IPS-15b (cell line): ENCODE measurements at regions not wholly inside any gene's neighbourhood (a gene's known extent, or its start where the extent isn't known, plus 50 kb on each side); places are given as distances from the start of the nearest gene placed in this dataset.

Experiments used
- H3K27me3 ChIP-seq: one replicate; pipeline ENCODE4 v1.6.1; 2013; ENCODE audit warnings: low read length; ENCODE audit not compliant: control insufficient read depth, insufficient read depth
- H3K36me3 ChIP-seq: one replicate; pipeline ENCODE4 v1.6.1; 2013; ENCODE audit warnings: low read length; ENCODE audit not compliant: control insufficient read depth, insufficient read depth
- H3K4me1 ChIP-seq: one replicate; pipeline ENCODE4 v1.6.1; 2013; ENCODE audit warnings: mild to moderate bottlenecking, low read length; ENCODE audit not compliant: control insufficient read depth, insufficient read depth
- H3K4me3 ChIP-seq: one replicate; pipeline ENCODE4 v1.5.1; 2013; ENCODE audit warnings: low read depth, low read length
- H3K9ac ChIP-seq: one replicate; pipeline ENCODE4 v1.6.1; 2013; ENCODE audit warnings: low read depth, mild to moderate bottlenecking, low read length
- H3K9me3 ChIP-seq: one replicate; pipeline ENCODE4 v1.6.1; 2013; ENCODE audit warnings: mild to moderate bottlenecking, low read length; ENCODE audit not compliant: control insufficient read depth, insufficient read depth

- Histone ChIP-seq H3K4me1 (no peaks in the 10 kb centered on the region), H3K9me3 (no peaks in the 10 kb centered on the region), H3K27me3 (no peaks in the 10 kb centered on the region), H3K9ac (no peak overlapping the region), H3K36me3 (no peaks in the 10 kb centered on the region), H3K4me3 (no peak overlapping the region)
Observed at GRCh38 chr2:136204971-136205370, 87.0 kb upstream of the CXCR4 start.

DNA sequence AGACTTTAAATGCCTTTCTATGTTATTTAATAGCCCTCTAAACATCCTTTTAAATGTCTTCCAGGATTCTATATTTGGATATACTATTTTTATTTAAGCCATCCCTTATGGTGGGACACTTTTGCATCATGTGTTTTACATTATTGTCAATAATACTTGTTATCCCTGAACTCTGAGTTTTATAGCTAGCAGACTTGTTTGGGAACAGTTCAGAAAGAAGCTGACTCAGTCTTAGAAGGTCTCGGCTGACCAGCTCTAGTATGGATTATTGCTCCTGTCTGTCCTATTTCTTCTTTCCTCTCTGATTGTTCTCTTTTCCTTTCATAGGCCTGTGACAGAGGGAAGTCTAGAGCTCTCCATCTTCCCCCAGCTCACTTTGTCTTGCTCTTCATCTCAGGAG, 77.3 kb upstream of the CXCR4 start:
- H3K27me3 ChIP-seq: no peaks in the 10 kb centered on the region
- no peak overlapping the region for H3K4me3 ChIP-seq
- H3K36me3 ChIP-seq: no peaks in the 10 kb centered on the region
- H3K9me3 ChIP-seq: no peaks in the 10 kb centered on the region
- no peak overlapping the region for H3K9ac ChIP-seq
- H3K4me1 ChIP-seq: no peaks in the 10 kb centered on the region

GRCh38 chr2:136191041-136191440, 73.1 kb upstream of the CXCR4 start:
- no peaks in the 10 kb centered on the region for H3K9me3 ChIP-seq
- no peaks in the 10 kb centered on the region for H3K27me3 ChIP-seq
- no peaks in the 10 kb centered on the region for H3K36me3 ChIP-seq
- H3K9ac ChIP-seq: no peak overlapping the region
- peaks cover 3% of the 10 kb centered on the region for H3K4me1 ChIP-seq
- no peak overlapping the region for H3K4me3 ChIP-seq

DNA sequence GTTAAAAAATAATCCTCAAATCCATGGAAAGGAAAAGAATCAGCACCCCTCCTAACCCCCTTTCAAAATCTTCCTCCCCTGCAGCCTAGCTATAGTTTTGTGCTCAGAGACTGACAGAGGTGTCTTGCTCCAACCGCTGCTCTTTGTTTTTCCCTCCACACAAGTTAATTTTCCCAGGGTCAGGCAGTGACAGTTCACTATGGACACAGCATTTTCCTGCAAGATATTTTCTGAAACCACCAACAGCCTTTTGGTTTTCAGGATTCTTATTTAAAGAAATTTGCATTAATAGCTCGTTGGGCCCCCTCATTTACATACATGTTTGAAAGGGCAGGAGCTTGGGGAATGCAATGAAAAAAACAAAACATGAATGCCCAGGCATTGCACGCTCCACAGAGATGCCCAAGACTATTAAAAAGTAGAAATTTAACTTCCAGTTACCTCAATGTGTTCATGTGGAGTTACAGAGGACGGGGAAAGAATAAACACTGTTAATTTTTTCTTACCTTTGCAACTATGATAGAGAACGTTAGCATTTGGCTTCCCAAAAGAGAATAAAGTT, 71.4 kb upstream of the CXCR4 start:
- Histone ChIP-seq H3K9me3 (no peaks in the 10 kb centered on the region), H3K27me3 (no peaks in the 10 kb centered on the region), H3K9ac (no peak overlapping the region), H3K4me3 (no peak overlapping the region), H3K36me3 (no peaks in the 10 kb centered on the region), H3K4me1 (peaks cover 3% of the 10 kb centered on the region)

DNA sequence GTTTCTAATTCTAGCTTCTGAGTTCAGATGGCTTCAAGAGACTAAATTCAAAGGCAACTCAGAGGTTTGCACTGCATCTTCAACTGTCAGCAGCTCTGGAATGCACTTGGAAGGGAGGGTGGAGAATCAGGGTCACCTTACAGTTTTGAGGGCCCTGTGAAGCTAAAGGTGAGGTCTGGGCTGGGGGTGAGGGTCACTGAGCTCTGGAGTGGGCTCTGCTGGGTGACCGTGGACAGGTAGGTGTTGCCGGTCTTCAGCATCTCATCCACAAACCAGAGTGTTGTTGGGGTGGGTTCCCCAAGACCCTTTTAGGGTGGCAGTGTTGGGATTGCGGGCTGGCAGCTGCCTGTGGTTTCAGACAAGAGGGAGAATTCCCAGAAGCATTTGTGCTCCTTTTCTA, 70.1 kb upstream of the CXCR4 start:
- Histone ChIP-seq H3K27me3 (no peaks in the 10 kb centered on the region), H3K4me3 (no peak overlapping the region), H3K9ac (no peak overlapping the region), H3K36me3 (no peaks in the 10 kb centered on the region), H3K4me1 (peaks cover 3% of the 10 kb centered on the region), H3K9me3 (no peaks in the 10 kb centered on the region)

GRCh38 chr2:136185981-136186776, 68.2 kb upstream of the CXCR4 start:
- Histone ChIP-seq H3K4me3 (no peak overlapping the region), H3K27me3 (no peaks in the 10 kb centered on the region), H3K36me3 (no peaks in the 10 kb centered on the region), H3K4me1 (peaks cover 3% of the 10 kb centered on the region), H3K9me3 (no peaks in the 10 kb centered on the region), H3K9ac (no peak overlapping the region)

GRCh38 chr2:136183097-136183496, 65.1 kb upstream of the CXCR4 start:
- Histone ChIP-seq H3K36me3 (no peaks in the 10 kb centered on the region), H3K4me1 (no peaks in the 10 kb centered on the region), H3K4me3 (no peak overlapping the region), H3K9me3 (no peaks in the 10 kb centered on the region), H3K9ac (no peak overlapping the region), H3K27me3 (no peaks in the 10 kb centered on the region)

DNA sequence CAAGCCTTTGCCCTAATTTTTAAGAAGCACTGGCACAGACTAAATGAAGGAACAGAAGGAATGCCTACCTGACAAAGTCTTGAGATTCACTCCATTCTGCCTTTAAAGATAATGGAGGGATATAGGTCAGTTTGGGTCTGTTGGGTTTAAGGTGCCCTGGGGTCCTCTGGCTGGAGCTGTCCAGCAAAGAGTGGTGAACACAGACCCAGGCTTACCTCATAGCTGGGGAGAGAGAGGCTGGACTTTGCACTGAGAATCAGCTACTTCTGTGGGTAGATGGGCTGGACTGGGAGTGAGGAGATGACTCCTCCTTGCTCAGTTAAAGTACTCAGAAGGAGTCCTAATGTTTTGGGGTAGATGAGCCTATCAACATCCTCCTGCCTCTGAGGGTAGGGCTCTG, 64.4 kb upstream of the CXCR4 start:
- H3K27me3 ChIP-seq: no peaks in the 10 kb centered on the region
- H3K4me3 ChIP-seq: no peak overlapping the region
- no peaks in the 10 kb centered on the region for H3K36me3 ChIP-seq
- no peaks in the 10 kb centered on the region for H3K9me3 ChIP-seq
- H3K9ac ChIP-seq: no peak overlapping the region
- no peaks in the 10 kb centered on the region for H3K4me1 ChIP-seq

DNA sequence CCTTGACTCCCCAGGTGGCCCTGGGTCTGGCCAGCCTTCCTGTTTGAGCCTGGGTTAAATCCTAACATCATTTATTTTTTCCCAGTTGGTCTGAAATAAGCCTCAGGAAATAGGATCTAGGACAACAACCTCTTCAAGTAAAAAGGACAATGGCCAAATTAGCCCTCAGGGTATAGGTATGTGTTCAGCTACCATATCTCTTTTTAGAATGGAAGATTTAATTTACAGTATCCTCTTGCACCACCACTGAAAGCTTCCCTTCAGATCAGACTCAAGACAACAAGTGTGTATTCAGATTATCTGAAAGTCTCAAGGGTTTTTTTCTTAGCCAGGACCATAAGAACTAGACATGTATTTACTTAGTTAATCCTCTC, 61.6 kb upstream of the CXCR4 start:
- Histone ChIP-seq H3K36me3 (no peaks in the 10 kb centered on the region), H3K9me3 (no peaks in the 10 kb centered on the region), H3K9ac (no peak overlapping the region), H3K27me3 (no peaks in the 10 kb centered on the region), H3K4me1 (no peaks in the 10 kb centered on the region), H3K4me3 (no peak overlapping the region)

GRCh38 chr2:136178941-136179601, 61.1 kb upstream of the CXCR4 start:
- H3K27me3 ChIP-seq: no peaks in the 10 kb centered on the region
- no peaks in the 10 kb centered on the region for H3K4me1 ChIP-seq
- no peaks in the 10 kb centered on the region for H3K36me3 ChIP-seq
- no peak overlapping the region for H3K9ac ChIP-seq
- H3K9me3 ChIP-seq: no peaks in the 10 kb centered on the region
- no peak overlapping the region for H3K4me3 ChIP-seq

DNA sequence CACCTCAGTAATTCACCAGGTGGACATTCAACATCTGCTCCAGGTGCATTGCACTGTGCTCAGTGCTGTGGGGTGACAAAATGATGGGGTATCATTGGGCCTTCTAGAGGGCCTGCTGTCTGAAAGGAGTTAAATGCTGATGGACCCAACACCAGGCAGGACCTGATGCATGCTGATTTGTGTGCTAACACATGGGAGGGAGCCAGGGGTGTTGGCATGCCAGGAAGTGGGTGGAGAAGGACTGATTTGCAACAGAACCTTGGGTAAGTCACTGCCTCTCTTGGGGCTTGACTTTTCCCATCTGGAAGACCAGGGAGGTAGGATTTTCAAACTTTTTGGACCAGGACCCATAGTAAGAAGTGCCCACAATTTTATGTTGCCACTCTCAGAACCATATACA, 57.9 kb upstream of the CXCR4 start:
- Histone ChIP-seq H3K36me3 (no peaks in the 10 kb centered on the region), H3K4me3 (no peak overlapping the region), H3K9ac (no peak overlapping the region), H3K9me3 (no peaks in the 10 kb centered on the region), H3K27me3 (no peaks in the 10 kb centered on the region), H3K4me1 (no peaks in the 10 kb centered on the region)

DNA sequence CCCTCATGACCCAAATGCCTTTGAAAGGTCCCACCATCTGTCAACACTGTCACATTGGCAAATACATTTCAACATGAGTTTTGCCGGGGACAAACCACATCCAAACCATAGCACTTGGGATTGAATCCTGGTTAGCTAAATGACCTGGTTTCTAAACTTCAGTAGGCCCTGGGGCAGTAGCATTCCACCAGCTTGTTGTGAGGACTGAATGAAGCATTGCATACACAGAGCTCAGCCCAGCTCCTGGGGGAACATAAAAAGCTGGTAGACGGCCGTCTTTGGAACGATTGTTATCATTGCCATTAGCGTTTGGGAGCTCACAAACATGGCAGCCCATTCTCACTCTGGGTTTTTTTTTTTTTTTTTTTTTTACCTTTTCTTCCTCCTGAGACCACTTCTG, 57.5 kb upstream of the CXCR4 start:
- no peaks in the 10 kb centered on the region for H3K4me1 ChIP-seq
- no peaks in the 10 kb centered on the region for H3K36me3 ChIP-seq
- H3K9me3 ChIP-seq: no peaks in the 10 kb centered on the region
- H3K27me3 ChIP-seq: no peaks in the 10 kb centered on the region
- H3K4me3 ChIP-seq: no peak overlapping the region
- no peak overlapping the region for H3K9ac ChIP-seq
